Ovary (tissue), 7 donors: ENCODE measurements at regions not wholly inside any gene's neighbourhood (a gene's known extent, or its start where the extent isn't known, plus 50 kb on each side); places are given as distances from the start of the nearest gene placed in this dataset.

Source experiments
- DNase-seq, 5 donors: peaks; one replicate each; pipeline ENCODE4 v3.0.0-alpha.2; 2019 to 2020
- H3K27ac ChIP-seq, 2 donors: fragments of 200-600 bp; one replicate each; pipeline versions ENCODE4 v1.5.1 to v1.8.0; 2019 to 2022
- H3K27me3 ChIP-seq: fragments of 200-600 bp; one replicate; pipeline ENCODE4 v1.8.0; 2022
- H3K36me3 ChIP-seq: fragments of 200-600 bp; sonication (generic); one replicate; pipeline ENCODE4 v1.5.1; 2019
- H3K4me1 ChIP-seq: one replicate; pipeline ENCODE4 v1.8.1; 2013; ENCODE audit warnings: mild to moderate bottlenecking, moderate library complexity; ENCODE audit not compliant: insufficient read depth
- H3K4me3 ChIP-seq: fragments of 200-600 bp; sonication (generic); one replicate; pipeline ENCODE4 v1.5.1; 2017
- H3K9me3 ChIP-seq, 2 donors: fragments of 200-600 bp in 1 of 2; sonication (generic) in 1 of 2; one replicate each; pipeline versions ENCODE4 v1.5.1 to v1.8.1; 2013 to 2019; ENCODE audit warnings: mild to moderate bottlenecking in 1 of 2, moderate library complexity in 1 of 2
- CTCF ChIP-seq, 3 donors: fragments of 450-650 bp in 2 of 3; fragments of 200-600 bp in 1 of 3; IDR thresholded peaks; one replicate each; pipeline versions ENCODE4 v1.5.1 to v1.8.0; 2016 to 2022; ENCODE audit warnings: antibody characterized with exemption in 3 of 3, mild to moderate bottlenecking in 1 of 3
- EP300 ChIP-seq: sonication (generic); formaldehyde crosslinking; IDR thresholded peaks from one replicate; pipeline ENCODE4 v1.6.1; 2017; ENCODE audit warnings: antibody characterized with exemption
- POLR2A ChIP-seq: fragments of 450-650 bp; IDR thresholded peaks from one replicate; pipeline ENCODE4 v1.6.1; 2017; ENCODE audit warnings: antibody characterized with exemption, mild to moderate bottlenecking, moderate library complexity
- WGBS, 3 donors: extraction: QIAGEN DNeasy Blood & Tissue Kit in 1 of 3; methylation state at CpG; one replicate each; pipeline versions ENCODE4 v1.1.5 to v1.1.7; 2013 to 2017; 5-methylcytosine and 5-hydroxymethylcytosine counted together
- intact Hi-C, 4 donors: fragments of 100-400 bp; cut with DNase I; formaldehyde crosslinking; loops; one replicate each; pipeline versions ENCODE4 v1.11.0 to v1.15.1; 2022 to 2023
- donor health status: DM: no; HTN: no; CAD: no; lungs with moderate emphysema.
- donor health status: DM: no; HTN: no; CAD: no.
- donor health status: Bipolar disorder and iron deficiency.
- donor health status: DM: no; HTN: no; CAD: no.
- donor health status: DM: yes; HTN: yes; CAD: no.

- Histone ChIP-seq H3K27me3 (no peaks in the 10 kb centered on the region), H3K4me3 (no peak overlapping the region), H3K9me3 (no peaks in the 10 kb centered on the region), H3K4me1 (no peaks in the 10 kb centered on the region), H3K27ac (no peak overlapping the region), H3K36me3 (no peaks in the 10 kb centered on the region)
- WGBS, 3 donors, result 36 to 43% (median 37%) methylated on average over 6 of the region's 6 CpGs
- DNase-seq, result no peak
- no peak for TF ChIP-seq POLR2A
- TF ChIP-seq EP300, result no peak
- no peak for TF ChIP-seq CTCF (IDR thresholded peaks at IDR 0.05)
- intact Hi-C loops, result no loop called here
These were observed 231.2 kb upstream of the ZFP64 start for GRCh38 chr20:52422574-52423336.

- H3K27ac ChIP-seq, result no peak overlapping the region
- H3K27me3 ChIP-seq, result no peaks in the 10 kb centered on the region
- no peaks in the 10 kb centered on the region for H3K9me3 ChIP-seq
- H3K4me3 ChIP-seq, result no peak overlapping the region
- no peaks in the 10 kb centered on the region for H3K4me1 ChIP-seq
- no peak for DNase-seq
- WGBS, 3 donors, result 75 to 80% (median 76%) methylated on average over 3 of the region's 3 CpGs
- no peaks in the 10 kb centered on the region for H3K36me3 ChIP-seq
- intact Hi-C loops, result no loop called here
- TF ChIP-seq EP300 (no peak), POLR2A (no peak)
These were observed 229.2 kb upstream of the ZFP64 start for GRCh38 chr20:52420805-52421204.

GRCh38 chr20:52419205-52419604 lies 227.6 kb upstream of the ZFP64 start:
- Histone ChIP-seq H3K27ac (no peak overlapping the region), H3K36me3 (no peaks in the 10 kb centered on the region), H3K4me1 (no peaks in the 10 kb centered on the region), H3K9me3 (no peaks in the 10 kb centered on the region), H3K27me3 (no peaks in the 10 kb centered on the region), H3K4me3 (no peak overlapping the region)
- intact Hi-C loops, result no loop called here
- DNase-seq, result no peak
- TF ChIP-seq POLR2A (no peak), CTCF (IDR thresholded peaks at IDR 0.05) (no peak), EP300 (no peak)
- 53 to 62% (median 56%) methylated on average over 2 of the region's 2 CpGs for WGBS, 3 donors

- peaks cover 0 to under 1% of the 10 kb centered on the region in 2 donors for H3K9me3 ChIP-seq
- no peak overlapping the region for H3K27ac ChIP-seq
- no peak overlapping the region for H3K4me3 ChIP-seq
- 74 to 90% (median 79%) methylated on average over 2 of the region's 2 CpGs for WGBS, 3 donors
- TF ChIP-seq EP300 (no peak), CTCF (IDR thresholded peaks at IDR 0.05) (no peak), POLR2A (no peak)
- DNase-seq, result no peak
- no peaks in the 10 kb centered on the region for H3K4me1 ChIP-seq
- H3K27me3 ChIP-seq, result no peaks in the 10 kb centered on the region
- H3K36me3 ChIP-seq, result no peaks in the 10 kb centered on the region
- intact Hi-C loops, result no loop called here
These were observed 225.4 kb upstream of the ZFP64 start for GRCh38 chr20:52416953-52417352.

- WGBS, 3 donors, result 85 to 93% (median 92%) methylated on average over 1 of the region's 1 CpG
- intact Hi-C loops, result no loop called here
- no peaks in the 10 kb centered on the region for H3K4me1 ChIP-seq
These were observed 220.0 kb upstream of the ZFP64 start for GRCh38 chr20:52411611-52412010.

More at GRCh38 chr20:52411611-52412010, 220.0 kb upstream of the ZFP64 start:
- Histone ChIP-seq H3K9me3 (peaks cover 0 to 5% of the 10 kb centered on the region in 2 donors), H3K4me3 (no peak overlapping the region), H3K27ac (no peak overlapping the region), H3K36me3 (no peaks in the 10 kb centered on the region), H3K27me3 (no peaks in the 10 kb centered on the region)
- TF ChIP-seq POLR2A (no peak), EP300 (no peak), CTCF (IDR thresholded peaks at IDR 0.05) (no peak)
- no peak for DNase-seq
